GM12878 (cell line): ENCODE measurements at regions not wholly inside any gene's neighbourhood (a gene's known extent, or its start where the extent isn't known, plus 50 kb on each side); places are given as distances from the start of the nearest gene placed in this dataset.

Experiments
- ATAC-seq: fragments of 200-7000 bp; cut with Tn5 transposase; 3 replicates; pipeline ENCODE4 v1.9.1; 2020; ENCODE audit warnings: mild to moderate bottlenecking, moderate library complexity
- BruUV-seq: library from RNA; stranded (reverse); fragments of 400-500 nt; replicated peaks from 2 replicates; lab custom pipeline; 2021; lab: Mats Ljungman, UMichigan
- CTCF ChIA-PET: fragments of 300-600 bp; sonication (Branson Sonifier 250); formaldehyde crosslinking; extraction: SDS; loops from one replicate; lab custom pipeline; 2021; ENCODE audit warnings: inconsistent platforms; lab: Yijun Ruan, JAX
- POLR2A ChIA-PET: fragments of 350-600 bp; formaldehyde crosslinking; extraction: SDS; loops from one replicate; lab custom pipeline; 2021; ENCODE audit warnings: inconsistent platforms; lab: Charles Lee
- RAD21 ChIA-PET: fragments of 300-600 bp; sonication (Branson Sonifier 250); formaldehyde crosslinking; loops from one replicate; lab custom pipeline; 2023; ENCODE audit warnings: antibody characterized with exemption; ENCODE audit not compliant: unreplicated experiment; lab: Charles Lee
- SMC1A ChIA-PET: fragments of 300-600 bp; sonication (Branson Sonifier 250); formaldehyde crosslinking; loops from one replicate; lab custom pipeline; 2023; ENCODE audit not compliant: unreplicated experiment, uncharacterized antibody; lab: Charles Lee
- DNase-seq: peaks from one replicate; pipeline ENCODE4 v3.0.0-alpha.2; 2011; ENCODE audit warnings: low read depth, low spot score
- FAIRE-seq: peaks from 3 replicates; lab custom pipeline; 2011; peaks lifted over from hg19 to GRCh38; lab: Jason Lieb, UNC
- H2AFZ ChIP-seq: 2 replicates; pipeline ENCODE4 v1.6.0; 2011; ENCODE audit warnings: low read depth, low read length, control low read depth; ENCODE audit not compliant: control insufficient read depth
- H3K27ac ChIP-seq: 2 replicates; pipeline ENCODE4 v1.5.1; 2011; ENCODE audit warnings: control low read depth; ENCODE audit not compliant: control insufficient read depth, insufficient read depth
- H3K27me3 ChIP-seq, 2 experiments: replicated peaks in 1 of 2; 2 replicates each; pipeline versions ENCODE4 v1.6.0 to v1.6.1; 2011; ENCODE audit warnings: low read length in 1 of 2; ENCODE audit not compliant: control insufficient read depth in 2 of 2, insufficient read depth in 2 of 2
- H3K36me3 ChIP-seq, 2 experiments: 2 replicates each; pipeline ENCODE4 v1.5.1; 2011; ENCODE audit warnings: low read length in 1 of 2; ENCODE audit not compliant: control insufficient read depth in 2 of 2, insufficient read depth in 2 of 2
- H3K4me1 ChIP-seq: 2 replicates; pipeline ENCODE4 v1.6.1; 2011; ENCODE audit warnings: mild to moderate bottlenecking, low read length, moderate library complexity, mixed read lengths; ENCODE audit not compliant: control insufficient read depth, insufficient read depth
- H3K4me2 ChIP-seq: 2 replicates; pipeline ENCODE4 v1.6.0; 2011; ENCODE audit warnings: control low read depth; ENCODE audit not compliant: control insufficient read depth, insufficient read depth
- H3K4me3 ChIP-seq: fragments of 200-600 bp; sonication (generic); 2 replicates; pipeline ENCODE4 v1.5.1; 2016
- H3K79me2 ChIP-seq: 2 replicates; pipeline ENCODE4 v1.6.0; 2011; ENCODE audit warnings: low read length; ENCODE audit not compliant: control insufficient read depth, insufficient read depth
- H3K9ac ChIP-seq: 2 replicates; pipeline ENCODE4 v1.8.0; 2011; ENCODE audit warnings: low read length, control low read depth, mixed read lengths; ENCODE audit not compliant: control insufficient read depth, insufficient read depth
- H3K9me3 ChIP-seq: replicated peaks from 3 replicates; pipeline ENCODE4 v1.5.1; 2011; ENCODE audit warnings: mild to moderate bottlenecking, low read length; ENCODE audit not compliant: control insufficient read depth, insufficient read depth
- H4K20me1 ChIP-seq: 2 replicates; pipeline ENCODE4 v1.6.0; 2011; ENCODE audit not compliant: control insufficient read depth, insufficient read depth
- BCL11A ChIP-seq: IDR thresholded peaks from 2 replicates; pipeline ENCODE4 v1.6.1; 2011; ENCODE audit warnings: low read depth, low read length
- BHLHE40 ChIP-seq, 2 experiments: fragments of 450-650 bp in 1 of 2; IDR thresholded peaks; 2 replicates each; pipeline ENCODE4 v1.6.1; 2011 to 2017; ENCODE audit warnings: low read depth in 2 of 2, borderline replicate concordance in 1 of 2, improper control_type of control experiment in 1 of 2, low read length in 1 of 2, mild to moderate bottlenecking in 1 of 2
- CBFB ChIP-seq: IDR thresholded peaks from 2 replicates; pipeline ENCODE4 v1.6.1; 2016; ENCODE audit warnings: antibody characterized with exemption, low read depth
- CEBPZ ChIP-seq: fragments of 150-350 bp; IDR thresholded peaks from 2 replicates; pipeline ENCODE4 v1.6.1; 2016; ENCODE audit warnings: low read depth, low read length
- EP300 ChIP-seq, 2 experiments: fragments of 150-350 bp in 1 of 2; IDR thresholded peaks; 2 replicates each; pipeline ENCODE4 v1.6.1; 2011 to 2012; ENCODE audit warnings: low read depth in 2 of 2, low read length in 2 of 2, borderline replicate concordance in 1 of 2, improper control_type of control experiment in 1 of 2, inconsistent platforms in 1 of 2; ENCODE audit not compliant: control insufficient read depth in 1 of 2
- PAX8 ChIP-seq: fragments of 450-650 bp; IDR thresholded peaks from 2 replicates; pipeline ENCODE4 v1.6.1; 2017; ENCODE audit warnings: mild to moderate bottlenecking, moderate library complexity
- YBX1 ChIP-seq: fragments of 450-650 bp; IDR thresholded peaks from 2 replicates; pipeline ENCODE4 v1.6.1; 2016; ENCODE audit warnings: antibody characterized with exemption
- ZBTB4 ChIP-seq: fragments of 450-650 bp; formaldehyde crosslinking; IDR thresholded peaks from 2 replicates; pipeline ENCODE4 v1.4.0; 2022; ENCODE audit warnings: mild to moderate bottlenecking, moderate library complexity
- ZNF687 ChIP-seq: fragments of 450-650 bp; IDR thresholded peaks from 2 replicates; pipeline ENCODE4 v1.6.1; 2017; ENCODE audit warnings: mild to moderate bottlenecking, moderate library complexity
- WGBS: methylation state at CpG from one replicate; pipeline ENCODE4 v1.1.6; 2016; ENCODE audit warnings: low lambda C conversion rate; ENCODE audit not compliant: insufficient replicate concordance, insufficient coverage; ENCODE audit errors: missing lambda C conversion rate; 5-methylcytosine and 5-hydroxymethylcytosine counted together
- in situ Hi-C: fragments of 300-500 bp; cut with MboI; formaldehyde crosslinking; loops from 9 replicates; pipeline ENCODE4 v1.14.3; 2018; ENCODE audit warnings: mixed read lengths
- intact Hi-C: fragments of 100-400 bp; cut with micrococcal nuclease; formaldehyde crosslinking; loops from one replicate; pipeline ENCODE4 v1.14.2; 2022; ENCODE audit not compliant: unreplicated experiment

GRCh38 chr18:64645753-64646152 lies 496.9 kb upstream of the LINC00305 start:
- in situ Hi-C loops: no loop called here
- no peaks in the 10 kb centered on the region; the same call in 2 of the 3 replicates for H3K9me3 ChIP-seq
- DNase-seq: no peak
- no peak for ATAC-seq
- no peak overlapping the region for H2AFZ ChIP-seq
- ChIA-PET SMC1A (interaction anchor here (0.9 kb wide), 1 partner anchor 94 kb away, joined by 3 read pairs; no protein-coding TSS in a partner anchor), POLR2A (no interaction called here), RAD21 (no interaction called here), CTCF (no interaction called here)
- H3K27ac ChIP-seq: no peak overlapping the region
- no peak overlapping the region for H3K4me3 ChIP-seq
- H3K36me3 ChIP-seq: no peaks in the 10 kb centered on the region
- intact Hi-C loops: no loop called here
- H3K9ac ChIP-seq: no peak overlapping the region
- FAIRE-seq: no peak
- no peaks in the 10 kb centered on the region for H3K79me2 ChIP-seq
- no peak for TF ChIP-seq BCL11A
- TF ChIP-seq CEBPZ: no peak
- TF ChIP-seq EP300 (IDR thresholded peaks at IDR 0.05; ENCODE audit: borderline replicate concordance in 1 of 2, control insufficient read depth in 1 of 2, low read depth in 2 of 2, low read length in 2 of 2): no peak
- TF ChIP-seq CBFB: no peak
- no peak for TF ChIP-seq ZNF687
- TF ChIP-seq ZBTB4 (CRISPR knock-in tag): no peak
- TF ChIP-seq BHLHE40 (IDR thresholded peaks at IDR 0.05; ENCODE audit: borderline replicate concordance in 1 of 2, low read depth in 2 of 2, low read length in 1 of 2): no peak
- TF ChIP-seq YBX1: no peak
- TF ChIP-seq PAX8: no peak
- H3K4me2 ChIP-seq: no peak overlapping the region
- WGBS: 3% methylated on average over 5 of the region's 5 CpGs
- H3K4me1 ChIP-seq: no peaks in the 10 kb centered on the region
- no peaks in the 10 kb centered on the region for H3K27me3 ChIP-seq
- no TSS peak for BruUV-seq
- no peaks in the 10 kb centered on the region for H4K20me1 ChIP-seq
